PC-9 (cell line): ENCODE measurements at regions not wholly inside any gene's neighbourhood (a gene's known extent, or its start where the extent isn't known, plus 50 kb on each side); places are given as distances from the start of the nearest gene placed in this dataset.

Experiments
- BruUV-seq: library from RNA; stranded (reverse); fragments of 400-500 nt; replicated peaks from 2 replicates; lab custom pipeline; 2021; lab: Mats Ljungman, UMichigan
- CTCF ChIA-PET: fragments of 300-600 bp; sonication (Branson Sonifier 250); formaldehyde crosslinking; loops from one replicate; lab custom pipeline; 2022; ENCODE audit warnings: antibody characterized with exemption; lab: Charles Lee
- POLR2A ChIA-PET: fragments of 300-600 bp; sonication (Branson Sonifier 250); formaldehyde crosslinking; loops from one replicate; lab custom pipeline; 2022; ENCODE audit warnings: antibody characterized with exemption; ENCODE audit not compliant: unreplicated experiment; lab: Charles Lee
- DNase-seq, 2 experiments: peaks; one replicate each; pipeline versions ENCODE4 v3.0.0 to v3.0.0-alpha.2; 2015 to 2022; ENCODE audit warnings: mixed read lengths in 1 of 2
- H2AFZ ChIP-seq: fragments of 200-600 bp; sonication (generic); 2 replicates; pipeline ENCODE4 v1.8.1; 2017; ENCODE audit warnings: antibody characterized with exemption
- H3F3A ChIP-seq: fragments of 200-600 bp; sonication (generic); 2 replicates; pipeline ENCODE4 v1.8.1; 2017; ENCODE audit warnings: antibody characterized with exemption, mild to moderate bottlenecking, low read depth; ENCODE audit not compliant: insufficient read depth
- H3K27ac ChIP-seq: fragments of 200-600 bp; sonication (generic); 2 replicates; pipeline ENCODE4 v1.6.1; 2016; ENCODE audit warnings: mixed run types
- H3K27me3 ChIP-seq: fragments of 200-600 bp; sonication (generic); 2 replicates; pipeline ENCODE4 v1.6.1; 2016; ENCODE audit warnings: low read depth, mixed run types; ENCODE audit not compliant: insufficient read depth
- H3K36me3 ChIP-seq: fragments of 200-600 bp; sonication (generic); 2 replicates; pipeline ENCODE4 v1.6.1; 2016; ENCODE audit warnings: low read depth, mixed run types
- H3K4me1 ChIP-seq: fragments of 200-600 bp; sonication (generic); replicated peaks from 2 replicates; pipeline ENCODE4 v1.6.1; 2016; ENCODE audit warnings: mixed run types; ENCODE audit not compliant: insufficient read depth
- H3K4me2 ChIP-seq: fragments of 200-600 bp; sonication (generic); 2 replicates; pipeline ENCODE4 v1.6.1; 2017; ENCODE audit warnings: mixed run types
- H3K4me3 ChIP-seq: fragments of 200-600 bp; sonication (generic); 2 replicates; pipeline ENCODE4 v1.6.1; 2016; ENCODE audit warnings: mixed run types
- H3K79me2 ChIP-seq: fragments of 200-600 bp; sonication (generic); 2 replicates; pipeline ENCODE4 v1.6.1; 2017; ENCODE audit warnings: low read depth, mixed run types
- H3K9me2 ChIP-seq: fragments of 200-600 bp; sonication (generic); 2 replicates; pipeline ENCODE4 v1.8.1; 2017; ENCODE audit warnings: mild to moderate bottlenecking; ENCODE audit not compliant: insufficient read depth
- H3K9me3 ChIP-seq: fragments of 200-600 bp; sonication (generic); 2 replicates; pipeline ENCODE4 v1.8.1; 2016; ENCODE audit warnings: low read depth; ENCODE audit not compliant: insufficient read depth
- H4K20me1 ChIP-seq: fragments of 200-600 bp; sonication (generic); 2 replicates; pipeline ENCODE4 v1.8.1; 2017; ENCODE audit not compliant: insufficient read depth
- CTCF ChIP-seq: fragments of 200-600 bp; sonication (generic); conservative IDR thresholded peaks from 2 replicates; pipeline ENCODE4 v1.6.1; 2017; ENCODE audit warnings: mixed run types, antibody characterized with exemption, mild to moderate bottlenecking, moderate library complexity
- EZH2 ChIP-seq: fragments of 200-600 bp; sonication (generic); IDR thresholded peaks from 2 replicates; pipeline ENCODE4 v1.8.0; 2017; ENCODE audit warnings: antibody characterized with exemption, low read depth
- intact Hi-C: fragments of 100-400 bp; cut with micrococcal nuclease; formaldehyde crosslinking; loops from one replicate; pipeline ENCODE4 v1.10.0; 2022; ENCODE audit not compliant: unreplicated experiment

GRCh38 chr2:15744820-15745219, 153.2 kb downstream of the DDX1 start:
- ChIA-PET POLR2A (no interaction called here), CTCF (no interaction called here)
- no TSS peak for BruUV-seq
- no peak overlapping the region for H2AFZ ChIP-seq
- no peaks in the 10 kb centered on the region for H3F3A ChIP-seq
- H3K27me3 ChIP-seq: peaks cover 54% of the 10 kb centered on the region
- H3K36me3 ChIP-seq: no peaks in the 10 kb centered on the region
- H3K4me2 ChIP-seq: no peak overlapping the region
- H3K4me3 ChIP-seq: no peak overlapping the region
- H4K20me1 ChIP-seq: no peaks in the 10 kb centered on the region
- H3K79me2 ChIP-seq: no peaks in the 10 kb centered on the region
- no peaks in the 10 kb centered on the region for H3K9me2 ChIP-seq
- intact Hi-C loops: no loop called here
- no peaks in the 10 kb centered on the region for H3K9me3 ChIP-seq
- no peak for TF ChIP-seq CTCF
- no peak for TF ChIP-seq EZH2
- no peaks in the 10 kb centered on the region for H3K4me1 ChIP-seq
- H3K27ac ChIP-seq: no peak overlapping the region
- DNase-seq: no peak

GRCh38 chr2:15745350-15745749, 153.7 kb downstream of the DDX1 start:
- no peaks in the 10 kb centered on the region for H3K9me2 ChIP-seq
- H3K27ac ChIP-seq: no peak overlapping the region
- ChIA-PET POLR2A (no interaction called here), CTCF (no interaction called here)
- no peak overlapping the region for H3K4me3 ChIP-seq
- H3K36me3 ChIP-seq: no peaks in the 10 kb centered on the region
- H3F3A ChIP-seq: no peaks in the 10 kb centered on the region
- intact Hi-C loops: no loop called here
- TF ChIP-seq CTCF (no peak), EZH2 (no peak)
- no peaks in the 10 kb centered on the region for H3K4me1 ChIP-seq
- H4K20me1 ChIP-seq: no peaks in the 10 kb centered on the region
- DNase-seq: no peak
- BruUV-seq: no TSS peak
- H3K9me3 ChIP-seq: no peaks in the 10 kb centered on the region
- no peak overlapping the region for H2AFZ ChIP-seq
- H3K27me3 ChIP-seq: peaks cover 54% of the 10 kb centered on the region
- no peak overlapping the region for H3K4me2 ChIP-seq
- H3K79me2 ChIP-seq: no peaks in the 10 kb centered on the region

GRCh38 chr2:15745907-15746702, 154.4 kb downstream of the DDX1 start:
- Histone ChIP-seq H4K20me1 (no peaks in the 10 kb centered on the region), H3K4me2 (no peak overlapping the region), H3K27me3 (peaks cover 59% of the 10 kb centered on the region), H3K79me2 (no peaks in the 10 kb centered on the region), H3F3A (no peaks in the 10 kb centered on the region), H2AFZ (no peak overlapping the region), H3K27ac (no peak overlapping the region), H3K9me3 (no peaks in the 10 kb centered on the region), H3K4me3 (no peak overlapping the region), H3K4me1 (no peaks in the 10 kb centered on the region), H3K36me3 (no peaks in the 10 kb centered on the region), H3K9me2 (no peaks in the 10 kb centered on the region)
- POLR2A ChIA-PET: no interaction called here
- intact Hi-C loops: no loop called here
- TF ChIP-seq CTCF (no peak), EZH2 (no peak)
- CTCF ChIA-PET: no interaction called here
- DNase-seq: no peak
- BruUV-seq: no TSS peak
